Activated CD8-positive, alpha-beta T cell treated with anti-CD3 and anti-CD28 coated beads for 36 hours (primary cell): ENCODE measurements at regions not wholly inside any gene's neighbourhood (a gene's known extent, or its start where the extent isn't known, plus 50 kb on each side); places are given as distances from the start of the nearest gene placed in this dataset.

ENCODE experiments used
- ATAC-seq: fragments of 200-7000 bp; cut with Tn5 transposase; one replicate; pipeline ENCODE4 v1.10.0; 2021; ENCODE audit warnings: mild to moderate bottlenecking, moderate library complexity
- CTCF ChIA-PET: fragments of 350-600 bp; sonication (Branson Sonifier 250); formaldehyde crosslinking; loops from one replicate; lab custom pipeline; 2021; ENCODE audit warnings: antibody characterized with exemption; lab: Charles Lee
- POLR2A ChIA-PET: fragments of 350-600 bp; sonication (Branson Sonifier 250); formaldehyde crosslinking; loops from one replicate; lab custom pipeline; 2021; ENCODE audit warnings: antibody characterized with exemption; lab: Charles Lee
- DNase-seq: peaks from one replicate; pipeline ENCODE4 v3.0.0-alpha.2; 2020
- H3K27ac Mint-ChIP-seq: one replicate; pipeline ENCODE4 v1.8.0; 2021; ENCODE audit warnings: mild to moderate bottlenecking, mixed read lengths
- H3K27me3 Mint-ChIP-seq: one replicate; pipeline ENCODE4 v1.8.0; 2021; ENCODE audit warnings: mixed read lengths
- H3K36me3 Mint-ChIP-seq: one replicate; pipeline ENCODE4 v1.8.0; 2021; ENCODE audit warnings: low read depth, mixed read lengths
- H3K4me1 Mint-ChIP-seq: one replicate; pipeline ENCODE4 v1.8.0; 2021; ENCODE audit warnings: low read depth, mixed read lengths
- H3K4me3 Mint-ChIP-seq: one replicate; pipeline ENCODE4 v1.8.0; 2021; ENCODE audit warnings: mild to moderate bottlenecking, moderate library complexity, mixed read lengths
- H3K9me3 Mint-ChIP-seq: one replicate; pipeline ENCODE4 v1.8.0; 2021; ENCODE audit warnings: mixed read lengths
- CTCF ChIP-seq: fragments of 200-600 bp; IDR thresholded peaks from one replicate; pipeline ENCODE4 v1.8.0; 2022; ENCODE audit warnings: antibody characterized with exemption, mild to moderate bottlenecking
- intact Hi-C: fragments of 100-400 bp; cut with micrococcal nuclease; formaldehyde crosslinking; loops from one replicate; pipeline ENCODE4 v1.10.0; 2022

- no peak overlapping the region for H3K27ac Mint-ChIP-seq
- intact Hi-C loops: no loop called here
- no peak for ATAC-seq
- H3K4me1 Mint-ChIP-seq: no peaks in the 10 kb centered on the region
- H3K4me3 Mint-ChIP-seq: no peak overlapping the region
- POLR2A ChIA-PET: no interaction called here
- no peaks in the 10 kb centered on the region for H3K27me3 Mint-ChIP-seq
- TF ChIP-seq CTCF: no peak
- H3K36me3 Mint-ChIP-seq: no peaks in the 10 kb centered on the region
- no peak for DNase-seq
- CTCF ChIA-PET: no interaction called here
- H3K9me3 Mint-ChIP-seq: peaks cover 7% of the 10 kb centered on the region
Measured at GRCh38 chr6:94196891-94197290, 777.5 kb upstream of the EPHA7 start.

DNA sequence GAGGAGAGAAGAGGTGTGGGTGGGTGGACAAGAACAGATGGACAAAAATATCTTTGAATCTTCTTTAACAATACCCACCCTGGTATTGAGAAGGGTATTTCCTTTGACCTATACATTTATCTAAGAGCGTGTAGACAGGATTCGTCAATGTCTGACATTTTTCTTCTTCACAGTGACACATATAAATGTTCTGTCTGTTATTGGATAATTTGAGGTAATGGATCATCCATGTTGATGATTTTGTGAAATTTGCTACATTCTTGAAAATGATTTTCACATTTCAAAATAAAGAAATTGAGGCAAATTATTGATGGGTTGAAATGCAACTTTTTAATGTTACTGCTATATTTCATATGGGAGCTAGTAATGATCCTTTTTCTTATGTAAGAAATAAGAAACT lies 770.7 kb upstream of the EPHA7 start:
- DNase-seq (no peak), ATAC-seq (no peak)
- Mint-ChIP-seq H3K27me3 (no peaks in the 10 kb centered on the region), H3K27ac (no peak overlapping the region), H3K4me3 (no peak overlapping the region), H3K9me3 (peaks cover 10% of the 10 kb centered on the region), H3K36me3 (no peaks in the 10 kb centered on the region), H3K4me1 (no peaks in the 10 kb centered on the region)
- CTCF ChIA-PET: no interaction called here
- POLR2A ChIA-PET: no interaction called here
- intact Hi-C loops: no loop called here
- TF ChIP-seq CTCF: no peak

GRCh38 chr6:94184666-94185464 lies 765.5 kb upstream of the EPHA7 start:
- H3K4me1 Mint-ChIP-seq: no peaks in the 10 kb centered on the region
- H3K36me3 Mint-ChIP-seq: no peaks in the 10 kb centered on the region
- CTCF ChIA-PET: no interaction called here
- H3K4me3 Mint-ChIP-seq: no peak overlapping the region
- POLR2A ChIA-PET: no interaction called here
- no peak for DNase-seq
- H3K27ac Mint-ChIP-seq: no peak overlapping the region
- intact Hi-C loops: no loop called here
- TF ChIP-seq CTCF: no peak
- ATAC-seq: no peak
- H3K9me3 Mint-ChIP-seq: peaks cover 13% of the 10 kb centered on the region
- no peaks in the 10 kb centered on the region for H3K27me3 Mint-ChIP-seq

GRCh38 chr6:94177429-94177828 lies 758.1 kb upstream of the EPHA7 start:
- no peaks in the 10 kb centered on the region for H3K27me3 Mint-ChIP-seq
- peaks cover 3% of the 10 kb centered on the region for H3K9me3 Mint-ChIP-seq
- H3K36me3 Mint-ChIP-seq: no peaks in the 10 kb centered on the region
- ChIA-PET CTCF (no interaction called here), POLR2A (no interaction called here)
- H3K4me1 Mint-ChIP-seq: no peaks in the 10 kb centered on the region
- intact Hi-C loops: no loop called here
- no peak for TF ChIP-seq CTCF
- no peak overlapping the region for H3K4me3 Mint-ChIP-seq
- no peak for DNase-seq
- H3K27ac Mint-ChIP-seq: no peak overlapping the region
- ATAC-seq: no peak

DNA sequence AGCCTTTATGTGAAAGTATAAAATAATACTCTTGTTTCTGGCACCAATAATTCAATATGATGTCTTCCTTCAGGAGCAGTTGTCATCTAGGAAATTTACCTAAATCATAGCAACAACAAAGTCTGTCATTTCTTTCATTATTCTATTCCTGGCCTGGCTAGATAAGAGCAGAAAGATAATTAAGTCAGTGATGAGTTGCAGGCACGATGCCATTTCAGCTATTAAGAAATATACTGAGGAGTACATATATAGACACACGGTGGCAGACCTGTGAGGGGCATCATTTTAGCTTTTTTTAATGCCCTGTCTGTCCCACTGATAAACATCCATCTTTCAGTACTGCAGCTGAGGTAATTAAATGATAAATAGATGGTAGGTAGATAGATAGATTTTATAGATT lies 756.1 kb upstream of the EPHA7 start:
- H3K4me3 Mint-ChIP-seq: no peak overlapping the region
- no peaks in the 10 kb centered on the region for H3K4me1 Mint-ChIP-seq
- H3K27me3 Mint-ChIP-seq: no peaks in the 10 kb centered on the region
- ATAC-seq (no peak), DNase-seq (no peak)
- ChIA-PET CTCF (no interaction called here), POLR2A (no interaction called here)
- H3K27ac Mint-ChIP-seq: no peak overlapping the region
- no peak for TF ChIP-seq CTCF
- no peaks in the 10 kb centered on the region for H3K36me3 Mint-ChIP-seq
- intact Hi-C loops: no loop called here
- peaks cover 13% of the 10 kb centered on the region for H3K9me3 Mint-ChIP-seq
